CD4-positive, alpha-beta T cell treated with Interleukin-15 for 4 hours (primary cell): ENCODE measurements at regions not wholly inside any gene's neighbourhood (a gene's known extent, or its start where the extent isn't known, plus 50 kb on each side); places are given as distances from the start of the nearest gene placed in this dataset.

ENCODE experiments used
- DNase-seq: peaks from one replicate; pipeline ENCODE4 v3.0.0-alpha.2; 2020; ENCODE audit warnings: low spot score

DNA sequence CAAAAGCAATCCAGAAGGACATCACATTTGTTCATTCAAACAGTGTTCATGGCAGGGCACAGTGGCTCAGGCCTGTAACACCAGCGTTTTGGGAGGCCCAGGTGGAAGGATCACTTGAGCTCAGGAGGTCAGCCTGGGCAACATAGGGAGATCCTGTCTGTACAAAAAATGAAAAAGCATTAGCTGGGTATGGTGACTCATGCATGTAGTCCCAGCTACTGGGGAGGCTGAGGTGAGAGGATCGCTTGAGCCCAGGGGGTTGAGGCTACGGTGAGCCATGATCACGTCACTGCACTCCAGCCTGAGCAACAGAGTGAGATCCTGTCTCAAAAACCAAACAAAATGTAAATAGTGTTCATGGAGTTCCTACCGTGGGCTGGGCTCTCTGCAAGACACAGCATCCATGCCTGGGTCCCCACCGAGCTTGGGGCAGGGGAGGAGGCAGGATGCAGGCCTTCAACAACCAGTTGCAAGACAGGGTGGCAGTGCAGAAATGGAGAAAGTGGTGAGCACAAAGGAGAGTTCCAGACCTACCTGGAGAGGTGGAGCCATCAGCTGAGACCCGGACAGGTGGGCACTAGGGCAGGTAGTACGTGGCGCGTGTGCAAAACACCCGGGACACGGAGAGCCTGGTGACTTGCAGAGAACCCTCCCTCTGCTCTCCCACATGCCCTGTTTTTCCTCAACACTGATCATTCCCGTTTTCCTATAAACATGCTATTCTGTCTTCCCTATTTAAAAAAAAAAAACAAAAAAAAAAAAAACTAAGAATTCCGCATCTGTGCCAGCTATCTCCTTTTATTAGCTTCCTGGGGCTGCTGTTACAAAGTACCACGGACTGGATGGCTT, 138.9 kb downstream of the TOMM20 start:
- no peak for DNase-seq

DNA sequence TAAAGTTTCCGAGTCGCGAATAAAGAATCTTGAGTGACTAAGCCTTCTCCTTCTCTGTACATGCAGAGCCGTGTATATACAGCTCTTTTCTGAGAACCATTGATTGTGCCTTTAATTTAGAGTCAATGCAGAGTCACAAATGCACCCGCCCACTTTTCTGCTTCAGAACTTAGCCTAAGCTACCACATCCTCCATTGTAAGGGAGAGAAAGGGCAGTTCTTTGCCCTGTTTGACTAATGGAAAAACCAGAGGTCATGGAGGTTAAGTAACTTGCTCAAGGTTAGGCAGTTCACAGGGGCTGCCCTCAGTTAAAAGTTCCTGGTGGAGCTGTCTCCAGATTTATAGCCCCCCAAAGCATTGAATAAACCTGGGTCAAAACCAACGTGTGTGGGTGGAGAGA, 139.6 kb downstream of the TOMM20 start:
- no peak for DNase-seq

DNA sequence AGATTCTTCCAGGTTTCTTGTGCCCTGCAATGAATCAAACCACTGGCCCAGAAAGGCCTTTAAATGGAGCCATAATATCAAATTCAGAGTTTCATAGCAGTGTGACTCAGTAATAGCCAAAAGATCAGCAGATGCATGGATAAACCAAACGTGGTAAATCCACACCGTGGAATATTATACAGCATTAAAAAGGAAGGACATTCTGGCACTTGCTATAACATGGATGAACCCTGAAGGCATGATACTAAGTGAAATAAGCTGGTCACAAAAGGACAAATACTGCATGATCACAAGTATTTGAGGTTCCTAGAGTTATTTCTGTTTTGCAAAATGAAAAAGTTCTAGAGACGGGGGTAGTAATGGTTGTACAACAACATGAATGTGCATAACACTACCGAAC, 140.1 kb downstream of the TOMM20 start:
- DNase-seq = no peak

DNA sequence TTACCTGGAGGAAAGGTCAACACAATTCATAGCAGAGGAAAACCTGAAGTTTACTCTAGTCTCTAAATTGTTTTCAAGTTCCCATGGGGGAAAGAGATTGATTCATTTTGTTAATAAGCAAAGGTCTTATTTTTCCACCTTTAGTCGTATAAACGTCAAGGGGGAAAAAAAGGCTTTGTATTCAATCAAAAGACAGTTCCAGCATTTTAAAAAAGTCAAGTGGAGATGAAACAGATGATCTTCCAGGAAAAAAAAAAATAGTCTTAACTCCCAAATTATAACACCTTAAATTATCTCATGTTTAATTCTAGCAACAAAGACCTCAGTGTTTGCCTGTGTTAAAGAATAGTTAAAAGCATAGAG, 140.5 kb downstream of the TOMM20 start:
- no peak for DNase-seq

DNA sequence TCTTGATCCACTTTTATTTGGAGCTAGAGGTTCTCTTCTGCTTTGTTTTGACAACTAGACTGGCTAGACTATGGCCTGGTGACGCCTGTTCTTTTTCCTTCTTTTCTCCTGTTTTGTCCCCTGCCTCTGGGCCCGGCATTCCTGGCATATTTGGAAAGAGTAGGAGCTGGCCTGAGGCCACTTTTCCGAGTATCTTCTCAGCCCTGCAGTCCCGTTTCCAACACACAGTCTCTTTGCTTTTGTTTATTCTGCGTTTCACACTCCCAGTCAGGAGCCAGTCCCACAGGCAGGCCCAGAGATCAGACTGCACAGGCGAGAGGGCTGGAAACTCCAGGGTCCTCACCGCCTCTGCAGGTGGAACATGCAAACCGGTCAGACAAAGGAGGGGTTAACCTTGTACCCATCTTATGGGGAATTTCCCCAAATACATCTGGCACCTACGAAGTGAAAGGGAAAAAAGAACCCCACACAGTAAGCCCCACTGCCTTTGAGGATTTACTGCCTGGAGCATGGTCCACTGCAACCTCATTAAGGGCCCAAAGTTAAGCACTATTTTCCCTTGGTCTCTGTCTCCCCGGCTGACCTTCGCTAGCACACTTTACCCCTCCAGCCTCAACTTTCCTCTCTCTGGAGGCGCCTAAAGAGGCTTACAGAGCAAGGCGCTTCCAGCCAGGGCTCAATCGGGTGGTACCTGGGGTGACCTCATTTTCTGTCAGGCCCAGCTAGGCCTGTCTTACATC, 141.1 kb downstream of the TOMM20 start:
- no peak for DNase-seq

DNA sequence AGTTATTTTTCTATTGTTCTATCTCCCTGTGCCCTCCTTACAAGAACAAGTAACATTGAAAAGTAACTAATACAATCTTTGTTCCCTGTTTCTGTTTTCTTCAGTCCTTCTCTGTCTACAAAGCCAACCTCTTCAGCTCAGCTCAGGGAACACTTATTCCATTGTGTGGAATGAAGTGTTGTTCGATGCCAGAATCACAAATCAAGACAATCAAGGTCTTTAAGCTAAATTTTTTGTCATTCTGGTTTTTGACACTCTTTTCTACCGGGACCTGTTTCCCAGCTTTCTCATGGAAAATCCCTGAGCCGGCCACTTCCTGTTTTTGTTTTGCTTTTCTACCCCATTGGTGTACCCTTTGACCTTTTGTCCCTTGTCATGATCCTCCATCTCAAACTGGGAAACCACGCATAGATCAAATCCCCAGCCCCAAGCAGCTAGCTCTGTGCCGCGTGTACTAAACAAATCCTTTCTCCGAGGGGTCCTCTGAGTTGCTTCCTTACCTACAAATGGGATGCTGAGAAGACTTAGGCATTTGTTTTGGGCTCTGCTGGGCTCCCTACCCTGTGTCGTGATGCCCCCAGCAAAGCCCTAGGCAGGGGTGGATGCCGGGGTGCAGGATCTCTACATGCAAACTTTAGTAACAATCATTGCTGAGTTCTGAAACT, 141.8 kb downstream of the TOMM20 start:
- no peak for DNase-seq

DNA sequence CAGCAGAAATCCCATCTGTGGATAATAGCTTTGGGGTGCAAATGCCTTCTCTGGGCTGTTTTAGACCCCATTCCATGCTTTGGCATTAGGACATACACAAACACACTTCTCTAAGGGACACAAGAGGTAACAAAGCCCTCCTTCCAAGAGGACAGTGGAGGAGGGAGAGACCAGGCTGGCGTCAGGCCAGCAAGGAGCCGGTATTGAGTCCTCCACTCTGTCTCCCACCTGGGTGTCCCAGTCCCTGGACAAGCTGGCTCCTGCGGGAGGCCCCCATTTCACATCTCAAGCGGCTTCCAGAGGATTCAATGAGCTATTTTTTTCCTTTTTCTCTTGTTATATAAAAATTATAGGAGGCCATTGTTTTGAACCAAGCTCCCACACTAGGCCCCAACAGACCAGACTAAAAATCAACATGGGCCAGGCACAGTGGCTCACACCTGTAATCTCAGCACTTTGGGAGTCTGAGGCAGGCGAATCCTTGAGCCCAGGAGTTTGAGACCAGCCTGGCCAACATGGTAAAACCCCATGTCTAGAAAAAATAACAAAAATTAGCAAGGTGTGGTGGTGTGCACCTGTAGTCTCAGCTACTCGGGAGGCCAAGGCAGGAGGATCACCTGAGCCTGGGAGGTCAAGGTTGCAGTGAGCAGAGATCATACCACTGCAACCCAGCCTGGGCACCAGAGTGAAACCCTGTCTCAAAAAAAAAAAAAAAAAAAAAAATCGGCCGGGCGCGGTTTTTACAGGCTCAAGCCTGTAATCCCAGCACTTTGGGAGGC, 142.9 kb downstream of the TOMM20 start:
- no peak for DNase-seq

DNA sequence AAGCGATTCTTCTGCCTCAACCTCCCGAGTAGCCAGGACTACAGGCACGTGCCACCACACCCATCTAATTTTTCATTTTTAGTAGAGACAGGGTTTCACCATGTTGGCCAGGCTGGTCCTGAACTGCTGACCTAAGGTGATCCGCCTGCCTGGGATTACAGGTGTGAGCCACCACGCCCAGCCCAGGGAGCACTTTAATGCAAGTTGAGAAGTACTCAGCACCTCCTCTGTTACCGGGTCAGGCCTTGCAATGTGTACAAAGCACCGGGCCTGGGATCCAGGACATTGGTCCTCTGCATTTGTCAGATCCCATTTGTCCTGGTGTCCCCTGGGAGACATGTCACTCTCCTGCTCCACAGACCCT, 143.6 kb downstream of the TOMM20 start:
- DNase-seq = no peak

DNA sequence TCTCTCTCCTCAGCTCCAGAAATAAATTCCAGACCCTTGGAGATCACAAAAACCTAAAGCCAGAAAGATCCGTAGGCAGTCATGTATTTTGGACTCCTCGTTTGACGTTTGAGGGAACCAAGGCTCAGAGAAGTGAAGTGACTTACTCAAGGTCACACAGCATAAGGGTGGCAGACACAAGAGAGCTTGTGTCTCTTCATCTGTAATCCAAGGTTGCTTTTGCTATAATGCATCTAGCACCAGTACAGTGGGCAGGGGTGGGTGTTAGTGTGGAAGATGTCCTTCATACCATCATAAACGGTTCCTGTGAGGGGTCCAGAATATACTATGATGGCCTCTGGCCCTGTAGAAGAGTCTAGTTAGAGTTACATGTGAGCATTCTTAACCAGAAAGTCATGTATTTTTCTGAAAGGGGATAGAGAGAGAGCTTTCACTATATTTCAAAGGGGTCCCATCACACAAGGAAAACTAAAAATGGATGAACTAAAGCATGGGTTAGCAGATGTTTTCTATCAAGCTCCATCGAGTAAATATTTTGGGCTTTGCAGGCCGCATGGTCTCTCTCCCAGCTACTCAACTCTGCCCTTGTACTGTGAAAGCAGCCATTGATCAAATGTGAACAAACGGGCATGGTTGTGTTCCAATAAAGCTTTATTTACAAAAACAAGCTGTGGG, 144.9 kb downstream of the TOMM20 start:
- no peak for DNase-seq

DNA sequence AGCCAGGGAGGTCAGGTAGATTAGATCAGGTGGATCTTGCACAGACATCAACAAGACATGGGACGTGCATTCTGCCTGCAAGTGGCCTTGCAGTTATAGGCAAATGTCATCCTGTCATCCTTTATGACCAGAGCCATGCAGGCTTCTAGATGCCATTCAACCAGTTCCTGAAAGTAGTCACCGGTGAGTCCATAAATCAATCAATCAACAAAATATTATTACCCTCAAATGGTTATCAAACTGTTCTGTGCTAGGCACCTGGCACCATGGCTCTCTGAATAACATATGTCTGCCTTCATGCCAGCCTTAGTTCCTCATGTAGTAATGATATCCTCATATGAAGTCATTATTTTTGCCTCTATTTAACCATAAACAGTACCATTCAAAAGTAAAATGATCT, 146.9 kb downstream of the TOMM20 start:
- no peak for DNase-seq

DNA sequence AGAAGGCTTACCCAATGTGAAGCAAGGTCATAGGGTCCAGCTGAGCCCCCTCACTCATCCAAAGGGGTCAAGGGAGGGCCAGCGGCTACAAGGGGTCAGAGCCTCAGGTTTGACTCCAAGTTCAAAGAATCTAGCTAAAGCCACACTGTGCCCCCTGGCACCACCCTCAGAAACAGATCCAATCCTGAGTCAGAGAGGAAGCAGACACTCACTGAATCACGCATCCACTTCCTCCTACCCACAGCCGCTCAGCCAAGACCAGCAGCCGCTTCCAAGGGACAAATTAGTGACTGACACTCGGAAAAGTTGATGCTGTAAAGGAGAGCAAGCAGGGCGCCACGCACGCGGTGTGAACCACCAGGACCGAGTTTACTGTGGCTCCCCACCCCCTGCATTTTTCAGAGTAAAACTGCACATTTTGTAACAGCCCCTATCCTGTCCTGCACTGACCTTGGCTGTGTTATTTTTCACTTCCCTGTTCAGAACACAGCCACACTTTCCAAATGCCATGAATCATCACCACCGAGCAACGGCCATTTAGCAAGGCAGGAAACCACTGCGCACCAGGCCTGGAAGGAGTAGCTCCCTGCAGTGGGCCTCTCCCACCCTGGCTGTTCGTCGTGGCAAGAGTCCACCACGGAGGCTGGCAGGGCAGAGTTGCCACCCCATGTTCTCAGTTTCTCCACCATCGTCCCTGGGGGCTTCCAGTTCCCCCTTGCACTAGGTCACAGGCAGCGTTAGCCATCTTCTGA, 147.8 kb downstream of the TOMM20 start:
- peak; percentile 71 for DNase-seq

DNA sequence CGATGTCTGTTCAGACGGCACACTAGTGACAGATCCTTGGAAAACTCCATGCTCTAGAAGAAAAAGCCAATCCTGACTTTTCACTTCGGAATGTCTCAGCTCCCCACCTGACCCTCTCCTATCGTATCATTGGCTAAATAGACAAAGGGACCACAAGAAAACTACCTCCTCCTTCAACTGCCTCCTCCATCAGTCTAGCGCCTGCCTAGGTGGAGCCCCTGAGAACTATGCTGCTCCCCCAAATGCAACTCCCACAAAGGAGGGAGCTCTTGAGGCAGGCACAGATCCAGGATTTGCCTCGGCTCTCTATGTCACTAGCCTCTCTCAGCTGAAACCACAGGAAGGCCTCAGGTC, 148.4 kb downstream of the TOMM20 start:
- DNase-seq = no peak

DNA sequence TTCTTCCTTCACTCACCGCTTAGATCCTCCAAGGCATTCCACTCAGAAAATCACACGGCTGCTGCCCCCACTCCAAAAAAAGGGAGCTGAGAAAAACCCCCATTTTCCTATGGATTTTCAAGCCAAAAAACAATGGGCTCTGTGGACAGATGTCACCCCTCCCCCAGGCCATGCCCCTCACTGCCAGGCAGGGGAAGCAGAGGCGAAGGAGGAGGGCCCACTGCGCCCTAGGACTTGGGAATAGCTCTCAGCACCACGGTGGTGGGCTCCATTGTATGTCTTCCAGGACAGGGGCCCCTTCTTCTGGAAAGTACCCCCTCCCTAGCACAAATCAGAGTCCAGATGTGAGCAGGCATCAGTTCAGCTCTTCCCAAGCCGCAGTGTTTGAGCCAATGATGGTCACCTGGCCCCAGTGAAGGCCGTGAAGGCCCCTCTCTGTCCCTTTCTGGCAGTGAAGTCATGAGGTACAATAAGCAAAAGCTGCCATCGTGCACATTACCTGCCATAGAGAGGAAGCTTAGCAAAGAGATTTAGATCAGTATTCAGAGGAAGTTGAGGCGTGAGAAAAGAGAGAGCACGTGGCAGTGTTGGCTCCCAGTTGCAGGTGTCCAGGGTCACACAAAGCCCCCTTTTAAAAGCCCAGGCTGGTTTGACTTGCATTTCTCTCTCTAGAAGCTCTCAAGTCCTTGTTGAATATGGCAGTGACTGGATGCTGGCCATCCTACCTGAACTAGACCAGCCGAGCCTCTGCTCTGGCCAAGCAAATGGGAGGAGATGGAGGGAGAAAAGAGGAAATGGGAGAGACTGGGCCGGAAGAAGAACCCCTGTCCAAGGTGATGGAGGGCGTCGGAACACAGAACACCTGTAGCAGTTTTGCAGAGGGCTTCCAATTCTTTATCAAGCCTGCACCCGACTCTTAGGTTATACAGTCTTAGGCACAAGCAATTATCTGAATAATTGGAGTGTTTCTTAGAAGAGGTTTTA, 149.0 kb downstream of the TOMM20 start:
- DNase-seq = no peak

DNA sequence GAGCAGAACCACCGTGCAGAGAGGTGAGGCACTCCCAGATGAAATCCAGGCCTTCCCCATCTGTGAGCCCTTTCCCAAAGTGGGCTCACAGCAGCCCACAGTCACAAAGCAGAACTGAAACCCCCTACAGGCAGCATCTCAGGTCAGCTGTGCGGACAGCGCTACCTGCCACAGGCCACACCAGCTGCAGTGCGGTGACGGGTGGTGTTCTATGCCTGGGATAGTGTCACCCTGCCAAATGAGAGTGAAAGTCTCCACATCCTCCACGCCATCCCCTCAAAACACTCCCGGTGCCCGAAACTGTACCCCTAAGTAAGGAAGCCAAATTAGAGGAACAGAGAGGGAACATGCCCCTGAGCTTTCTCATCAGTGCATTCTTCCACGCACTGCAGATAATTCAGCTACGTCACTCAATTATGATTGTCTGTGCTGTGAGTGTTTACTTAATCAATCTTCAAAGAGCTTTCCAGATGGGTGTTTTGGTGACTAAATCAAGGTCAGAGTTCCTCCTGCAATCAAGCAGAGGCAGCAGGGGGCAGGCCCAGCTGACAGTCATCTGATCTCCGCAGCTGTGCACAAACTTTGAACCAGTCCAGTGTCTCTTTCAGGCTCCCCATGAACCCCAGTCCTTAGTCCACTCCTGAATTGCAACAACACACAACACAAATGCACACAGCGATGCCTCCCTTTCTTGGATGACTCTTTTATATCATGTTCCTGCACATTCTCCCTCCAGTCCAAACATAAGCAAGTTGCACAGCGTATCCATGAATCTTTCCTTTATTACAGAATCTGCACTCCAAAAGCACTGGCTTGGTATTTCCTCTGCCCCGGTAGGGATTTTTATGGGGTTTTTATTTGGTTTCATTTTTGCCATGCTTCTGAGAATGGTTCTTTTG, 150.0 kb downstream of the TOMM20 start:
- DNase-seq = peak; percentile 77

DNA sequence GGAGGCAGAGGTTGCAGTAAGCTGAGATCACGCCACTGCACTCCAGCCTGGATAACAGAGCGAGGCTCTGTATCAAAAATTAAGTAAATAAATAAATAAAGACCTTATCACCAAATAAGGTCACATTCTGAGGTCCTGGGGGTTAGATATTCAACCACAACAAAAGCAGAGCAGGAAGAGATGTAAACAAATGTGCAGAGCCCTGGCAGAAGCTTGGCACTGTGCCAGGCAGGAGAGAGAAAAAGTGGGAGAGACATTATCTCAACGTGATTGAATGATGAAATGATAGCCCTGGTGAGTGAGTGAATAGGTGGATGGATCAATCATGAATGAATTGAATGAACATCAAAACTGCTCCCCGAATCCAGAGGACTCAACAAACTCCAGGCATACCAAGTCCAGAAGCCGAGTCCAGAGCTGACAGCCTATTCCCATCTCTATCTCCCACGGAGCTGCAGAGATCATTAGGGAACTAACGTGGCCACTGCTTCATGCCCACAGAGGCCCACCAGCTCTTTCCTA, 150.7 kb downstream of the TOMM20 start:
- DNase-seq = no peak

DNA sequence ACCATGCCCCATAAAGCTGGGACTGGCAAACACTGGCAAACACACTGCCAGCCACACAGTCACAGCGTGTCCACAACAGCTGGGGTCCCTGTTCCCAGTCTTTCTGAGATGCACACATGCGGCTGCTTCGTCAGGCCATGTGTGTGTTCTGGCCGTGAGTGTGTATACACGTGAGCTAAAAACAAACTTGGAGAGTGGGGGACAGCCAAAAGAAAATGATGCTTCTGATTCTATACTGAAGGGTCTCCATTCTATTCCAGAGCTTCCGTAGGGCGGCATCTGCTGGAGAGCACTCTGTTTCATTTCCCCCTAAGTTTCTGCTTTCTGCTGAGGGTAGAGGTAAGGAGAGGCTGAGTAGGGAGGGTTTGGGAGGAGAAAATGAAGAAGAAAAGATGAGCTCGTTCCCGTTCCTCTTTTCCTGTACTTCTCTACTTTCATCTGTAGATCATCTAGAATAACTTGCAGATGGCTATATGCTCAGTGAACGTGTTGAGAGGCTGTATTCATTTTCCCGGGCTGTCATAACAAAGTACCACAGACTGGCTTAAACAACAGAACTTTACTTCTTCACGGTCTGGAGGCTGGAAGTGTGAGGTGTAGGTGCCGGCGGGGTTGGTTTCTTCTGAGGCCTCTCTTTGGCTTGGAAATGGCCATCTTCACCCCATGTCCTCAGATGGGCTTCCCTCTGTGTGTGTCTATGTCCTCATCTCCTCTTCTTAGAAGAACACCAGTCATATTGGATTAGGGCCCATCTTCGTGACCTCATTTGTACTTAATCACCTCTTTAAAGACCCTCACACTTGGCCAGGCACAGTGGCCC, 151.6 kb downstream of the TOMM20 start:
- DNase-seq = no peak

DNA sequence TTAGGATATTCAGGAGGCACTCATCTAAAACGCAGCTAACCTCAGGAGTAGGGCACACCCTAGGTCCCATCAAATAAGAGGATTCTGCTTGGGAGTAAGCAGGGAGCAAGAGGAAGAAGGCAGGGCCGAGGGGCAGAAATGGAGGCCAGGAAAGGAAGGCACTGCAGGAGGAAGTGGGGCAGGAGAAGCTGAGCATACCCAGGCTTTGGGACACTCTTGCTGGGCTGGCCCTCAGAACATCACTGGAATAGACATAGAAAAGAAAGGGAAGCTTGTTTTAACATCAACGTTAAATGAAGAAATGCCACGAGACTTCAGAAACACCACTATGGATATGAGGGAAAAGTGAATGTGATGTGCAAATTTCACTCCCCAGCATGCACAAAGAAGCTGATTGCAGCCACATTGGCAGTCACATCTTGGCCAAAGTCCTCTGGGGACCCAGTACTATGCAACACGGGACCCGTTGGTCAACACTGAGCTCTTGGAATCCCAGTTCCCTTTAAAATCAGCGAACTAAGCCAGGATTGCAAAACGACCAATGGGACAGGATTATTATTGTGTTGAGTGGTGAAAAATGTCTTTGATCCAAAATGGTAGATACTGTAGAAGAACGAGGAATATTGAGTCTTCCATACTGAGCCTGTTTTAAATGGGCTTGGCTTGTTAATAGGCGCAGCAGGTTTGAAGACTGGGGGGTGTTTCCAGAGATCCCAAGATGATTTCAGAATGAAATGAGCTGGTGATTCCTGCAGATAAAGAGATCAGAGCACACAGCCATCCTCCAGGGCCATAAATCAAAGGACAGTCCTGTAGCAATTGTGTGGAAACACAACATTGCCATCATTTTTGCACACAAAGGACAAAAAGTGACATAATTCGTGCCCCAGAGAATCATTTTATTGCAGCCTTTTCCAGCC, 152.4 kb downstream of the TOMM20 start:
- no peak for DNase-seq
